Caco-2 (cell line): ENCODE measurements at regions not wholly inside any gene's neighbourhood (a gene's known extent, or its start where the extent isn't known, plus 50 kb on each side); places are given as distances from the start of the nearest gene placed in this dataset.
"Not testable (repeated sequence)": the region's sequence is repeated elsewhere in the genome, so short reads cannot be mapped to it uniquely, and the experiment has no call there.

ENCODE experiments used
- BruUV-seq: library from RNA; stranded (reverse); fragments of 400-500 nt; replicated peaks from 2 replicates; lab custom pipeline; 2021; lab: Mats Ljungman, UMichigan
- CTCF ChIA-PET: fragments of 300-600 bp; sonication (Branson Sonifier 250); formaldehyde crosslinking; loops from one replicate; lab custom pipeline; 2022; ENCODE audit warnings: antibody characterized with exemption; lab: Charles Lee
- POLR2A ChIA-PET: fragments of 300-600 bp; sonication (Branson Sonifier 250); formaldehyde crosslinking; loops from one replicate; lab custom pipeline; 2022; ENCODE audit warnings: antibody characterized with exemption; lab: Charles Lee
- DNase-seq, 2 experiments: peaks; one replicate each; pipeline versions ENCODE4 v3.0.0 to v3.0.0-alpha.2; 2020 to 2022
- H3K27me3 ChIP-seq: replicated peaks from 2 replicates; pipeline ENCODE4 v1.6.0; 2011; ENCODE audit warnings: low read length; ENCODE audit not compliant: control insufficient read depth, insufficient read depth
- H3K36me3 ChIP-seq: 2 replicates; pipeline ENCODE4 v1.5.1; 2011; ENCODE audit warnings: low read length; ENCODE audit not compliant: control insufficient read depth, insufficient read depth
- H3K4me1 ChIP-seq: fragments of 250-450 bp; sonication (Bioruptor Pico); 2 replicates; pipeline ENCODE4 v1.5.1; 2020; ENCODE audit warnings: mild to moderate bottlenecking
- H3K4me3 ChIP-seq: 2 replicates; pipeline ENCODE4 v1.5.1; 2011; ENCODE audit warnings: low read depth, mild to moderate bottlenecking, control low read depth, low read length
- H3K9me3 ChIP-seq: fragments of 250-450 bp; sonication (Bioruptor Pico); 2 replicates; pipeline ENCODE4 v1.5.1; 2020; ENCODE audit warnings: mild to moderate bottlenecking, moderate library complexity
- H3K27ac Mint-ChIP-seq: one replicate; pipeline ENCODE4 v1.8.0; 2022; ENCODE audit warnings: mixed read lengths; ENCODE audit not compliant: unreplicated experiment
- H3K27me3 Mint-ChIP-seq: one replicate; pipeline ENCODE4 v1.8.0; 2022; ENCODE audit warnings: mixed read lengths; ENCODE audit not compliant: insufficient read depth, unreplicated experiment
- H3K36me3 Mint-ChIP-seq: one replicate; pipeline ENCODE4 v1.8.0; 2022; ENCODE audit warnings: mild to moderate bottlenecking, mixed read lengths; ENCODE audit not compliant: insufficient read depth, unreplicated experiment
- H3K4me1 Mint-ChIP-seq: one replicate; pipeline ENCODE4 v1.8.0; 2022; ENCODE audit warnings: low read depth, mixed read lengths; ENCODE audit not compliant: unreplicated experiment
- H3K4me3 Mint-ChIP-seq: one replicate; pipeline ENCODE4 v1.8.0; 2022; ENCODE audit warnings: mild to moderate bottlenecking, moderate library complexity, mixed read lengths; ENCODE audit not compliant: unreplicated experiment
- H3K9me3 Mint-ChIP-seq: one replicate; pipeline ENCODE4 v1.8.0; 2022; ENCODE audit warnings: mixed read lengths; ENCODE audit not compliant: unreplicated experiment
- intact Hi-C: fragments of 100-400 bp; cut with micrococcal nuclease; formaldehyde crosslinking; loops from one replicate; pipeline ENCODE4 v1.10.0; 2022; ENCODE audit not compliant: unreplicated experiment
- TF ChIP-seq, protein P1 (sequence below), 2 experiments: fragments of 200-600 bp in 1 of 2; IDR thresholded peaks; 1 replicate in 1 of 2; 2 replicates in 1 of 2; pipeline versions ENCODE4 v1.5.1 to v1.8.0; 2011 to 2022; ENCODE audit warnings: antibody characterized with exemption in 1 of 2, control low read depth in 1 of 2, inconsistent platforms in 1 of 2, low read depth in 1 of 2, low read length in 1 of 2, mild to moderate bottlenecking in 1 of 2, moderate library complexity in 1 of 2; ENCODE audit not compliant: insufficient read depth in 1 of 2, severe bottlenecking in 1 of 2, unreplicated experiment in 1 of 2

DNA sequence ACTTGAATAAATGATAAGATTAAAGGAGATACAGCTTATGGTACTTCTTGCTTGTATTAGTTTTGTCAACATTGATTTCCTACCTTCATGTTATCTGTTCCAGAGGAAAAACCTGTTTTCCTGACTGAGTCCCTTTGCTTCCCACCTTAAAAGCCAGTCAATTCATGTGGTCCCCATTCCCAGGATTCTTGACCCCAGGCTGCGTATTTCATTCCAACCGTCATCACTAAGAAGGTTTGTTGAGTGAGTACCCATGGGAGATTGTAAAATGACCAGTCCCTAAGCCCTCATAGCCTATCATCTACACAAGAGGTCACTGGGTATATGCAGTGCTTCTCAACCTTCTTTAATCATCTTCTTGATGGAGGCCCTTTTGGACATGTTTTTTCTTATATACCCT lies 52.2 kb downstream of the BEX3 start:
- CTCF ChIA-PET: no interaction called here

DNA sequence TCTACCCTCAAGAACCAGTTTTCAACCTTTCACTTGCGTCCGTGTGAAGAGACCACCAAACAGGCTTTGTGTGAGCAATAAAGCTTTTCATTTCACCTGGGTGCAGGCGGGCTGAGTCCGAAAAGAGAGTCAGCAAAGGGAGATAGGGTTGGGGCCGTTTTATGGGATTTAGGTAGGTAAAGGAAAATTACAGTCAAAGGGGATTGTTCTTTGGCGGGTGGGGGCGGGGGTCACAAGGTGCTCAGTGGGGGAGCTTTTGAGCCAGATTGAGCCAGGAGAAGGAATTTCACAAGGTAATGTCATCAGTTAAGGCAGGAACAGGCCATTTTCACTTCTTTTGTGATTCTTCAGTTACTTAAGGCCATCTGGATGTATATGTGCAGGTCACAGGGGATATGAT lies 52.7 kb downstream of the BEX3 start:
- H3K9me3 Mint-ChIP-seq: peaks cover 13% of the 10 kb centered on the region
- H3K9me3 ChIP-seq, H3K4me3 ChIP-seq, DNase-seq, intact Hi-C loops, BruUV-seq, H3K27me3 Mint-ChIP-seq, H3K4me1 ChIP-seq, H3K27ac Mint-ChIP-seq, CTCF ChIA-PET, H3K36me3 Mint-ChIP-seq, H3K4me3 Mint-ChIP-seq, POLR2A ChIA-PET, H3K27me3 ChIP-seq, H3K36me3 ChIP-seq: not testable (repeated sequence)
- H3K4me1 Mint-ChIP-seq: peaks cover 13% of the 10 kb centered on the region

More for the DNA sequence above, 52.2 kb downstream of the BEX3 start:
- no TSS peak for BruUV-seq
- H3K9me3 Mint-ChIP-seq: peaks cover 8% of the 10 kb centered on the region
- Histone ChIP-seq H3K9me3 (no peaks in the 10 kb centered on the region), H3K27me3 (no peaks in the 10 kb centered on the region), H3K36me3 (no peaks in the 10 kb centered on the region), H3K4me3 (no peak overlapping the region), H3K4me1 (peaks cover 6% of the 10 kb centered on the region; the same call in 1 of the 2 replicates)
- peak in 1 of 2 experiments; percentile 37 for DNase-seq
- intact Hi-C loops: no loop called here
- TF ChIP-seq, protein P1, sequence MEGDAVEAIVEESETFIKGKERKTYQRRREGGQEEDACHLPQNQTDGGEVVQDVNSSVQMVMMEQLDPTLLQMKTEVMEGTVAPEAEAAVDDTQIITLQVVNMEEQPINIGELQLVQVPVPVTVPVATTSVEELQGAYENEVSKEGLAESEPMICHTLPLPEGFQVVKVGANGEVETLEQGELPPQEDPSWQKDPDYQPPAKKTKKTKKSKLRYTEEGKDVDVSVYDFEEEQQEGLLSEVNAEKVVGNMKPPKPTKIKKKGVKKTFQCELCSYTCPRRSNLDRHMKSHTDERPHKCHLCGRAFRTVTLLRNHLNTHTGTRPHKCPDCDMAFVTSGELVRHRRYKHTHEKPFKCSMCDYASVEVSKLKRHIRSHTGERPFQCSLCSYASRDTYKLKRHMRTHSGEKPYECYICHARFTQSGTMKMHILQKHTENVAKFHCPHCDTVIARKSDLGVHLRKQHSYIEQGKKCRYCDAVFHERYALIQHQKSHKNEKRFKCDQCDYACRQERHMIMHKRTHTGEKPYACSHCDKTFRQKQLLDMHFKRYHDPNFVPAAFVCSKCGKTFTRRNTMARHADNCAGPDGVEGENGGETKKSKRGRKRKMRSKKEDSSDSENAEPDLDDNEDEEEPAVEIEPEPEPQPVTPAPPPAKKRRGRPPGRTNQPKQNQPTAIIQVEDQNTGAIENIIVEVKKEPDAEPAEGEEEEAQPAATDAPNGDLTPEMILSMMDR (IDR thresholded peaks at IDR 0.05; ENCODE audit: insufficient read depth in 1 of 2, low read depth in 1 of 2, low read length in 1 of 2, severe bottlenecking in 1 of 2, unreplicated experiment in 1 of 2): no peak
- POLR2A ChIA-PET: no interaction called here
- no peak overlapping the region for H3K4me3 Mint-ChIP-seq
- no peaks in the 10 kb centered on the region for H3K36me3 Mint-ChIP-seq
- H3K27me3 Mint-ChIP-seq: no peaks in the 10 kb centered on the region
- no peak overlapping the region for H3K27ac Mint-ChIP-seq
- peaks cover 9% of the 10 kb centered on the region for H3K4me1 Mint-ChIP-seq

DNA sequence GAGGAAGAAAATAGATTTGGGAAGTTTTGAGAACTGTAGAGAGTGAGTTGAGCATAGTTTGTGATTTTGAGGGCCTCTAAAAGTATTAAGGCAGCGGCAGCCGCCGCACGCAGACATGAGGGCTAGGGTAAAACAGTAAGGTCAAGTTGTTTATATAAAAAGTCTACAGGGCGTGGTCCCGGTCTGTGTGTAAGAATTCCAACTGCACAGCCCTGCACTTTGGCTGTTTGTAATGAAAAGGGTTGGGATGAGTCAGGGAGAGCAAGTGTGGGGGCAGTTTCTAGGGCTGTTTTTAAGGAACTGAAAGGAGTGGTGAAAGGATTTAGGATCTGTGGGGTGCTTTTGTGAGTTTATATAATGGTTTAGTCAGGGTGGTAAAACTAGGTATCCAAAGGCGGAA lies 55.0 kb downstream of the BEX3 start:
- H3K27me3 ChIP-seq: no peaks in the 10 kb centered on the region
- intact Hi-C loops: loop anchor here (1.0 kb wide), 1 partner anchor 9 kb away; no protein-coding TSS in a partner anchor
- TF ChIP-seq, protein P1 (IDR thresholded peaks at IDR 0.05; ENCODE audit: insufficient read depth in 1 of 2, low read depth in 1 of 2, low read length in 1 of 2, severe bottlenecking in 1 of 2, unreplicated experiment in 1 of 2): no peak
- ChIA-PET CTCF (no interaction called here), POLR2A (no interaction called here)
- H3K36me3 ChIP-seq: no peaks in the 10 kb centered on the region
- H3K4me1 Mint-ChIP-seq: peaks cover 13% of the 10 kb centered on the region
- BruUV-seq: no TSS peak
- H3K9me3 Mint-ChIP-seq: peaks cover 13% of the 10 kb centered on the region
- H3K36me3 Mint-ChIP-seq: peaks cover 8% of the 10 kb centered on the region
- no peak overlapping the region for H3K27ac Mint-ChIP-seq
- H3K9me3 ChIP-seq: no peaks in the 10 kb centered on the region
- H3K4me1 ChIP-seq: peaks cover 6% of the 10 kb centered on the region; the same call in 1 of the 2 replicates
- no peak overlapping the region for H3K4me3 ChIP-seq
- no peak overlapping the region for H3K4me3 Mint-ChIP-seq
- no peaks in the 10 kb centered on the region for H3K27me3 Mint-ChIP-seq
- DNase-seq: no peak

DNA sequence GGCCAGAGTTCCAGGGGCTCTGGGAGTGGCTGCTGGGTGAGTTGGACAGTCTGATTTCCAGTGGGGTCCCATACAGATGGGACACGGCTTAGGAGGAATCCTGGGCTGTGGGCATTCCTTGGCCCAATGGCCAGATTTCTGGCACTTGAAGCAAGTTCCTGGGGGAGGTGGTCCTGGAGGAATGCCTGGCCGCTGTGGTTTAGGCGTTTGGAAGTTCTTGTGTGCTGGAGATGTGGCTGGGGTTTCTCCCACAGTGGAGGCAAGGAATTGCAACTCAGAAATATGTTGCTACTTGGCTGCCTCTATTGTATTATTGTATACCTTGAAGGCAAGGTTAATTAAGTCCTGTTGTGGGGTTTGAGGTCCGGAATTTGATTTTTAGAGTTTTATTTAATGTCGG lies 56.5 kb downstream of the BEX3 start:
- POLR2A ChIA-PET: not testable (repeated sequence)

More for the DNA sequence above, 56.5 kb downstream of the BEX3 start:
- Mint-ChIP-seq H3K9me3 (peaks cover 13% of the 10 kb centered on the region), H3K4me1 (peaks cover 13% of the 10 kb centered on the region)
- H3K9me3 ChIP-seq, H3K4me3 ChIP-seq, H3K27me3 Mint-ChIP-seq, H3K36me3 Mint-ChIP-seq, CTCF ChIA-PET, intact Hi-C loops, H3K27ac Mint-ChIP-seq, H3K27me3 ChIP-seq, H3K4me3 Mint-ChIP-seq, DNase-seq, H3K36me3 ChIP-seq, BruUV-seq: not testable (repeated sequence)
- H3K4me1 ChIP-seq: peaks cover 16% of the 10 kb centered on the region
